ENCODE measurements at regions not wholly inside any gene's neighbourhood (a gene's known extent, or its start where the extent isn't known, plus 50 kb on each side); places are given as distances from the start of the nearest gene placed in this dataset.

GRCh38 chrX:10944136-10944885 lies 166.8 kb upstream of the HCCS start:
- Histone ChIP-seq H3K27me3 (replicated peaks; ENCODE audit: insufficient read depth) (no peaks in the 10 kb centered on the region), H3K4me1 (ENCODE audit: control insufficient read depth in 1 of 2, low read depth in 2 of 2) (no peaks in the 10 kb centered on the region), H3K27ac (no peak overlapping the region), H3K9me3 (no peaks in the 10 kb centered on the region), H3K4me3 (no peak overlapping the region), H3K36me3 (no peaks in the 10 kb centered on the region)
- TF ChIP-seq CTCF (IDR thresholded peaks at IDR 0.05): no peak
- no peak for DNase-seq (ENCODE audit: low spot score)
- no peak for ATAC-seq (ENCODE audit: insufficient number of reproducible peaks, low FRiP score, low read depth)

- H3K4me3 ChIP-seq: no peak overlapping the region
- no peaks in the 10 kb centered on the region for H3K27me3 ChIP-seq (replicated peaks; ENCODE audit: insufficient read depth)
- TF ChIP-seq CTCF (IDR thresholded peaks at IDR 0.05): no peak
- H3K4me1 ChIP-seq (ENCODE audit: control insufficient read depth in 1 of 2, low read depth in 2 of 2): no peaks in the 10 kb centered on the region
- H3K36me3 ChIP-seq: no peaks in the 10 kb centered on the region
- no peaks in the 10 kb centered on the region for H3K9me3 ChIP-seq
- no peak for DNase-seq (ENCODE audit: low spot score)
- no peak overlapping the region for H3K27ac ChIP-seq
- ATAC-seq (ENCODE audit: insufficient number of reproducible peaks, low FRiP score, low read depth): peak; percentile 20
Observed at GRCh38 chrX:10945498-10945897, 165.6 kb upstream of the HCCS start.

- Histone ChIP-seq H3K36me3 (no peaks in the 10 kb centered on the region), H3K4me3 (no peak overlapping the region), H3K27ac (no peak overlapping the region), H3K9me3 (no peaks in the 10 kb centered on the region), H3K27me3 (replicated peaks; ENCODE audit: insufficient read depth) (no peaks in the 10 kb centered on the region), H3K4me1 (ENCODE audit: control insufficient read depth in 1 of 2, low read depth in 2 of 2) (peaks cover 0 to 6% of the 10 kb centered on the region in 2 donors)
- no peak for ATAC-seq (ENCODE audit: insufficient number of reproducible peaks, low FRiP score, low read depth)
- no peak for DNase-seq (ENCODE audit: low spot score)
- TF ChIP-seq CTCF (IDR thresholded peaks at IDR 0.05): no peak
Observed at GRCh38 chrX:10949541-10949940, 161.6 kb upstream of the HCCS start.

GRCh38 chrX:10952619-10953018 lies 158.5 kb upstream of the HCCS start:
- no peak for ATAC-seq (ENCODE audit: insufficient number of reproducible peaks, low FRiP score, low read depth)
- TF ChIP-seq CTCF (IDR thresholded peaks at IDR 0.05): no peak
- H3K4me1 ChIP-seq (ENCODE audit: control insufficient read depth in 1 of 2, low read depth in 2 of 2): peaks cover 0 to 6% of the 10 kb centered on the region in 2 donors
- H3K27ac ChIP-seq: no peak overlapping the region
- no peaks in the 10 kb centered on the region for H3K9me3 ChIP-seq
- H3K36me3 ChIP-seq: no peaks in the 10 kb centered on the region
- DNase-seq (ENCODE audit: low spot score): no peak
- no peak overlapping the region for H3K4me3 ChIP-seq
- no peaks in the 10 kb centered on the region for H3K27me3 ChIP-seq (replicated peaks; ENCODE audit: insufficient read depth)

GRCh38 chrX:10965174-10965798 lies 145.8 kb upstream of the HCCS start:
- Histone ChIP-seq H3K27ac (no peak overlapping the region), H3K4me3 (no peak overlapping the region), H3K27me3 (replicated peaks; ENCODE audit: insufficient read depth) (no peaks in the 10 kb centered on the region), H3K4me1 (ENCODE audit: control insufficient read depth in 1 of 2, low read depth in 2 of 2) (peaks cover 0 to 3% of the 10 kb centered on the region in 2 donors), H3K36me3 (no peaks in the 10 kb centered on the region), H3K9me3 (no peaks in the 10 kb centered on the region)
- no peak for TF ChIP-seq CTCF (IDR thresholded peaks at IDR 0.05)
- DNase-seq (ENCODE audit: low spot score): no peak
- no peak for ATAC-seq (ENCODE audit: insufficient number of reproducible peaks, low FRiP score, low read depth)
